HEK293 (cell line): ENCODE measurements at regions not wholly inside any gene's neighbourhood (a gene's known extent, or its start where the extent isn't known, plus 50 kb on each side); places are given as distances from the start of the nearest gene placed in this dataset.

Experiments used
- CTCF ChIA-PET: fragments of 350-600 bp; formaldehyde crosslinking; extraction: SDS; loops from one replicate; lab custom pipeline; 2021; ENCODE audit warnings: antibody characterized with exemption; lab: Yijun Ruan, JAX
- POLR2A ChIA-PET: fragments of 300-600 bp; formaldehyde crosslinking; extraction: SDS; loops from one replicate; lab custom pipeline; 2020; ENCODE audit warnings: antibody characterized with exemption, inconsistent platforms; lab: Yijun Ruan, JAX
- H3K27ac ChIP-seq: fragments of 200-500 bp; sonication (Bioruptor generic); 2 replicates; pipeline ENCODE4 v1.5.1; 2014; ENCODE audit warnings: low read depth, low read length, control low read depth, inconsistent platforms; ENCODE audit errors: extremely low read depth
- H3K36me3 ChIP-seq, 2 experiments: fragments of 200-500 bp in 1 of 2; sonication (Bioruptor generic) in 1 of 2; 1 replicate in 1 of 2; 2 replicates in 1 of 2; pipeline ENCODE4 v1.5.1; 2014 to 2017; ENCODE audit warnings: inconsistent platforms in 2 of 2, low read length in 2 of 2; ENCODE audit not compliant: control insufficient read depth in 2 of 2, insufficient read depth in 1 of 2
- H3K4me1 ChIP-seq: fragments of 200-500 bp; sonication (Bioruptor generic); 2 replicates; pipeline ENCODE4 v1.5.1; 2014; ENCODE audit warnings: mild to moderate bottlenecking, low read length, inconsistent platforms; ENCODE audit not compliant: control insufficient read depth, insufficient read depth
- H3K4me3 ChIP-seq: 2 replicates; pipeline ENCODE4 v1.5.1; 2011; ENCODE audit warnings: low read depth, mild to moderate bottlenecking, control low read depth, low read length, moderate library complexity
- H3K9me3 ChIP-seq: fragments of 200-500 bp; sonication (Bioruptor generic); 2 replicates; pipeline ENCODE4 v1.5.1; 2014; ENCODE audit warnings: low read depth, low read length, inconsistent platforms; ENCODE audit not compliant: control insufficient read depth, insufficient read depth
- BCL11B ChIP-seq: fragments of 450-650 bp; formaldehyde crosslinking; IDR thresholded peaks from 2 replicates; pipeline ENCODE4 v1.5.1; 2016; ENCODE audit warnings: low read depth, missing biosample characterization, missing genetic modification characterization
- GLIS1 ChIP-seq: fragments of 450-650 bp; formaldehyde crosslinking; IDR thresholded peaks from 2 replicates; pipeline ENCODE4 v1.5.1; 2016; ENCODE audit warnings: missing biosample characterization, missing genetic modification characterization
- KLF16 ChIP-seq: fragments of 450-650 bp; formaldehyde crosslinking; IDR thresholded peaks from 2 replicates; pipeline ENCODE4 v1.5.1; 2017; ENCODE audit warnings: missing biosample characterization, missing genetic modification characterization
- REST ChIP-seq: fragments of 450-650 bp; formaldehyde crosslinking; IDR thresholded peaks from 2 replicates; pipeline ENCODE4 v1.5.1; 2016; ENCODE audit warnings: missing biosample characterization, missing genetic modification characterization
- SALL2 ChIP-seq: fragments of 450-650 bp; formaldehyde crosslinking; IDR thresholded peaks from 2 replicates; pipeline ENCODE4 v1.5.0; 2017; ENCODE audit warnings: missing biosample characterization, mild to moderate bottlenecking, missing genetic modification characterization, borderline replicate concordance
- SCRT2 ChIP-seq: fragments of 450-650 bp; formaldehyde crosslinking; IDR thresholded peaks from 2 replicates; pipeline ENCODE4 v1.5.1; 2016; ENCODE audit warnings: missing biosample characterization, missing genetic modification characterization
- SP3 ChIP-seq: fragments of 450-650 bp; formaldehyde crosslinking; IDR thresholded peaks from 2 replicates; pipeline ENCODE4 v1.5.1; 2016; ENCODE audit warnings: missing biosample characterization, missing genetic modification characterization
- TCF7L2 ChIP-seq: IDR thresholded peaks from 2 replicates; pipeline ENCODE4 v1.6.1; 2011; ENCODE audit warnings: low read depth, mild to moderate bottlenecking, inconsistent platforms, low read length, moderate library complexity, borderline replicate concordance
- ZBTB11 ChIP-seq: fragments of 450-650 bp; formaldehyde crosslinking; conservative IDR thresholded peaks from 2 replicates; pipeline ENCODE4 v1.5.1; 2016; ENCODE audit warnings: low read depth, missing biosample characterization, missing genetic modification characterization
- ZBTB21 ChIP-seq: fragments of 450-650 bp; formaldehyde crosslinking; IDR thresholded peaks from 2 replicates; pipeline ENCODE4 v1.5.1; 2017; ENCODE audit warnings: missing biosample characterization, missing genetic modification characterization
- ZBTB26 ChIP-seq: fragments of 450-650 bp; formaldehyde crosslinking; optimal IDR thresholded peaks from 2 replicates; pipeline ENCODE3; 2016; ENCODE audit warnings: missing biosample characterization, mild to moderate bottlenecking, missing genetic modification characterization
- ZFP69B ChIP-seq: fragments of 450-650 bp; formaldehyde crosslinking; IDR thresholded peaks from 2 replicates; pipeline ENCODE4 v1.5.1; 2016; ENCODE audit warnings: missing biosample characterization, missing genetic modification characterization
- ZIC2 ChIP-seq: fragments of 450-650 bp; formaldehyde crosslinking; IDR thresholded peaks from 2 replicates; pipeline ENCODE4 v1.5.1; 2016; ENCODE audit warnings: missing biosample characterization, missing genetic modification characterization
- ZNF112 ChIP-seq: fragments of 450-650 bp; formaldehyde crosslinking; IDR thresholded peaks from 2 replicates; pipeline ENCODE4 v1.5.0; 2017; ENCODE audit warnings: missing biosample characterization, missing genetic modification characterization
- ZNF148 ChIP-seq: fragments of 450-650 bp; formaldehyde crosslinking; IDR thresholded peaks from 2 replicates; pipeline ENCODE4 v1.5.0; 2017; ENCODE audit warnings: missing biosample characterization, missing genetic modification characterization, borderline replicate concordance
- ZNF169 ChIP-seq: fragments of 450-650 bp; formaldehyde crosslinking; IDR thresholded peaks from 2 replicates; pipeline ENCODE4 v1.5.1; 2016; ENCODE audit warnings: missing biosample characterization, missing genetic modification characterization
- ZNF214 ChIP-seq: fragments of 450-650 bp; formaldehyde crosslinking; IDR thresholded peaks from 2 replicates; pipeline ENCODE4 v1.5.1; 2017; ENCODE audit warnings: missing biosample characterization, mild to moderate bottlenecking, missing genetic modification characterization, borderline replicate concordance
- ZNF221 ChIP-seq: fragments of 450-650 bp; formaldehyde crosslinking; IDR thresholded peaks from 2 replicates; pipeline ENCODE4 v1.5.1; 2017; ENCODE audit warnings: missing biosample characterization, missing genetic modification characterization, borderline replicate concordance
- ZNF292 ChIP-seq: fragments of 450-650 bp; formaldehyde crosslinking; IDR thresholded peaks from 2 replicates; pipeline ENCODE4 v1.5.1; 2016; ENCODE audit warnings: low read depth, missing biosample characterization, missing genetic modification characterization, borderline replicate concordance
- ZNF394 ChIP-seq: fragments of 450-650 bp; formaldehyde crosslinking; IDR thresholded peaks from 2 replicates; pipeline ENCODE4 v1.5.1; 2016; ENCODE audit warnings: missing biosample characterization, missing genetic modification characterization, mild to moderate bottlenecking, moderate library complexity, borderline replicate concordance
- ZNF48 ChIP-seq: fragments of 450-650 bp; formaldehyde crosslinking; IDR thresholded peaks from 2 replicates; pipeline ENCODE4 v1.5.1; 2016; ENCODE audit warnings: missing biosample characterization, missing genetic modification characterization
- ZNF776 ChIP-seq: fragments of 450-650 bp; formaldehyde crosslinking; IDR thresholded peaks from 2 replicates; pipeline ENCODE4 v1.5.0; 2017; ENCODE audit warnings: missing biosample characterization, missing genetic modification characterization, borderline replicate concordance
- ZSCAN16 ChIP-seq: fragments of 450-650 bp; formaldehyde crosslinking; IDR thresholded peaks from 2 replicates; pipeline ENCODE4 v1.5.1; 2016; ENCODE audit warnings: missing biosample characterization, missing genetic modification characterization

GRCh38 chr11:45366619-45367190, 80.6 kb upstream of the SYT13 start:
- no peaks in the 10 kb centered on the region for H3K4me1 ChIP-seq
- no peaks in the 10 kb centered on the region for H3K9me3 ChIP-seq
- TF ChIP-seq ZNF292 (tag by site-specific recombination) (no peak), SCRT2 (tag by site-specific recombination) (no peak), KLF16 (no peak), ZSCAN16 (tag by site-specific recombination) (no peak), ZNF221 (tag by site-specific recombination) (no peak), ZNF169 (tag by site-specific recombination) (no peak), ZNF112 (tag by site-specific recombination) (no peak), BCL11B (tag by site-specific recombination) (no peak)
- POLR2A ChIA-PET = no interaction called here
- no peaks in the 10 kb centered on the region for H3K36me3 ChIP-seq
- CTCF ChIA-PET = interaction anchor here (1.0 to 3.6 kb wide), 3 partner anchors 290 to 430 kb away, joined by 3 to 27 read pairs (median 4); no protein-coding TSS in a partner anchor
- H3K4me3 ChIP-seq = no peak overlapping the region
- H3K27ac ChIP-seq = no peak overlapping the region

- H3K4me1 ChIP-seq = no peaks in the 10 kb centered on the region
- POLR2A ChIA-PET = no interaction called here
- TF ChIP-seq REST (tag by site-specific recombination) (no peak), SP3 (tag by site-specific recombination) (no peak), ZIC2 (no peak), ZNF214 (tag by site-specific recombination) (no peak), ZNF394 (tag by site-specific recombination) (no peak), GLIS1 (no peak), ZBTB21 (no peak), ZBTB26 (tag by site-specific recombination) (no peak), ZNF148 (tag by site-specific recombination) (no peak), ZNF776 (tag by site-specific recombination) (no peak), SALL2 (tag by site-specific recombination) (no peak), ZNF48 (tag by site-specific recombination) (no peak), ZBTB11 (tag by site-specific recombination) (no peak), TCF7L2 (no peak), SCRT2 (tag by site-specific recombination) (no peak), ZFP69B (tag by site-specific recombination) (no peak)
- TF ChIP-seq, all 188 proteins: peak for 0
- Histone ChIP-seq H3K27ac (no peak overlapping the region), H3K36me3 (no peaks in the 10 kb centered on the region), H3K9me3 (no peaks in the 10 kb centered on the region), H3K4me3 (no peak overlapping the region)
- CTCF ChIA-PET = interaction anchor here (1.0 to 3.6 kb wide), 3 partner anchors 291 to 430 kb away, joined by 3 to 27 read pairs (median 4); no protein-coding TSS in a partner anchor
These were observed 79.9 kb upstream of the SYT13 start for GRCh38 chr11:45365961-45366618.
